Adrenal gland (tissue), 9 donors: ENCODE measurements at regions not wholly inside any gene's neighbourhood (a gene's known extent, or its start where the extent isn't known, plus 50 kb on each side); places are given as distances from the start of the nearest gene placed in this dataset.

Source experiments
- DNase-seq, 7 donors: peaks; one replicate each; pipeline ENCODE4 v3.0.0-alpha.2; 2019 to 2020
- H3K27ac ChIP-seq, 5 donors: fragments of 200-600 bp; sonication (generic) in 4 of 5; 1 replicate in 3 of 5; 2 replicates in 2 of 5; pipeline versions ENCODE4 v1.5.1 to v1.8.0; 2016 to 2020; ENCODE audit warnings: mild to moderate bottlenecking in 1 of 5
- H3K27me3 ChIP-seq: fragments of 200-600 bp; 2 replicates; pipeline ENCODE4 v1.8.0; 2021
- H3K36me3 ChIP-seq, 2 donors: fragments of 200-600 bp; replicated peaks in 1 of 2; 1 replicate in 1 of 2; 2 replicates in 1 of 2; pipeline versions ENCODE4 v1.5.1 to v1.8.0; 2018 to 2022
- H3K4me1 ChIP-seq, 2 donors: fragments of 200-600 bp; replicated peaks in 1 of 2; 1 replicate in 1 of 2; 2 replicates in 1 of 2; pipeline versions ENCODE4 v1.5.1 to v1.8.0; 2018 to 2021
- H3K4me3 ChIP-seq, 4 donors: fragments of 200-600 bp; sonication (generic) in 3 of 4; one replicate each; pipeline ENCODE4 v1.5.1; 2016 to 2018
- H3K9me3 ChIP-seq, 3 donors: fragments of 200-600 bp; sonication (generic) in 1 of 3; replicated peaks in 1 of 3; 1 replicate in 2 of 3; 2 replicates in 1 of 3; pipeline versions ENCODE4 v1.5.1 to v1.8.0; 2016 to 2021
- POLR2A ChIP-seq, 2 donors: fragments of 450-650 bp; IDR thresholded peaks; one replicate each; pipeline ENCODE4 v1.6.1; 2017; ENCODE audit warnings: antibody characterized with exemption in 2 of 2, mild to moderate bottlenecking in 2 of 2, moderate library complexity in 1 of 2
- WGBS, 4 donors: extraction: QIAGEN DNeasy Blood & Tissue Kit in 2 of 4; methylation state at CpG; one replicate each; pipeline versions ENCODE4 v1.1.5 to v1.1.7; 2013 to 2017; 5-methylcytosine and 5-hydroxymethylcytosine counted together
- intact Hi-C, 2 donors: fragments of 100-400 bp; cut with DNase I; formaldehyde crosslinking; loops; one replicate each; pipeline versions ENCODE4 v1.14.1 to v1.15.0; 2022 to 2023
- TF ChIP-seq, protein P1 (sequence below), 6 experiments: fragments of 450-650 bp in 4 of 6; fragments of 200-600 bp in 2 of 6; sonication (generic) in 1 of 6; IDR thresholded peaks; 1 replicate in 5 of 6; 2 replicates in 1 of 6; pipeline versions ENCODE4 v1.5.1 to v1.8.0; 2016 to 2021; ENCODE audit warnings: antibody characterized with exemption in 6 of 6, mild to moderate bottlenecking in 2 of 6, moderate library complexity in 1 of 6
- donor health status: healthy with polysubstance abuse.
- donor health status: Bipolar disorder and iron deficiency.
- donor health status: DM: yes; HTN: yes; CAD: no.
- donor health status: DM: no; HTN: no; CAD: no.
- donor health status: DM: no; HTN: no; CAD: no.

- H3K36me3 ChIP-seq = no peaks in the 10 kb centered on the region
- TF ChIP-seq, protein P1, sequence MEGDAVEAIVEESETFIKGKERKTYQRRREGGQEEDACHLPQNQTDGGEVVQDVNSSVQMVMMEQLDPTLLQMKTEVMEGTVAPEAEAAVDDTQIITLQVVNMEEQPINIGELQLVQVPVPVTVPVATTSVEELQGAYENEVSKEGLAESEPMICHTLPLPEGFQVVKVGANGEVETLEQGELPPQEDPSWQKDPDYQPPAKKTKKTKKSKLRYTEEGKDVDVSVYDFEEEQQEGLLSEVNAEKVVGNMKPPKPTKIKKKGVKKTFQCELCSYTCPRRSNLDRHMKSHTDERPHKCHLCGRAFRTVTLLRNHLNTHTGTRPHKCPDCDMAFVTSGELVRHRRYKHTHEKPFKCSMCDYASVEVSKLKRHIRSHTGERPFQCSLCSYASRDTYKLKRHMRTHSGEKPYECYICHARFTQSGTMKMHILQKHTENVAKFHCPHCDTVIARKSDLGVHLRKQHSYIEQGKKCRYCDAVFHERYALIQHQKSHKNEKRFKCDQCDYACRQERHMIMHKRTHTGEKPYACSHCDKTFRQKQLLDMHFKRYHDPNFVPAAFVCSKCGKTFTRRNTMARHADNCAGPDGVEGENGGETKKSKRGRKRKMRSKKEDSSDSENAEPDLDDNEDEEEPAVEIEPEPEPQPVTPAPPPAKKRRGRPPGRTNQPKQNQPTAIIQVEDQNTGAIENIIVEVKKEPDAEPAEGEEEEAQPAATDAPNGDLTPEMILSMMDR (IDR thresholded peaks at IDR 0.05) = no peak
- no peak for TF ChIP-seq POLR2A (IDR thresholded peaks at IDR 0.05)
- no peaks in the 10 kb centered on the region for H3K27me3 ChIP-seq
- H3K27ac ChIP-seq = peak overlapping the region in 1 of 5 donors; percentile 12
- 52 to 65% (median 56%) methylated on average over 2 of the region's 2 CpGs for WGBS, 4 donors
- H3K4me1 ChIP-seq = no peaks in the 10 kb centered on the region
- DNase-seq = no peak
- no peak overlapping the region for H3K4me3 ChIP-seq
- intact Hi-C loops = no loop called here
- no peaks in the 10 kb centered on the region for H3K9me3 ChIP-seq
Observed at GRCh38 chr9:16987026-16987425, 116.6 kb upstream of the BNC2 start.

GRCh38 chr9:16986556-16986955 lies 116.1 kb upstream of the BNC2 start:
- Histone ChIP-seq H3K36me3 (no peaks in the 10 kb centered on the region), H3K27ac (peak overlapping the region in 1 of 5 donors; percentile 12), H3K4me3 (no peak overlapping the region), H3K4me1 (no peaks in the 10 kb centered on the region), H3K9me3 (no peaks in the 10 kb centered on the region), H3K27me3 (no peaks in the 10 kb centered on the region)
- WGBS, 4 donors = 60 to 81% (median 70%) methylated on average over 4 of the region's 4 CpGs
- DNase-seq = no peak
- intact Hi-C loops = no loop called here
- TF ChIP-seq, protein P1 (IDR thresholded peaks at IDR 0.05) = no peak
- no peak for TF ChIP-seq POLR2A (IDR thresholded peaks at IDR 0.05)

GRCh38 chr9:16985559-16986348 lies 115.3 kb upstream of the BNC2 start:
- intact Hi-C loops = no loop called here
- Histone ChIP-seq H3K4me3 (no peak overlapping the region), H3K9me3 (no peaks in the 10 kb centered on the region), H3K36me3 (no peaks in the 10 kb centered on the region), H3K27ac (peak overlapping the region in 1 of 5 donors; percentile 12), H3K27me3 (no peaks in the 10 kb centered on the region), H3K4me1 (no peaks in the 10 kb centered on the region)
- TF ChIP-seq POLR2A (IDR thresholded peaks at IDR 0.05) = no peak
- TF ChIP-seq, protein P1 (IDR thresholded peaks at IDR 0.05) = no peak
- peak in 6 of 7 donors; percentile 4 to 58 (median 19) for DNase-seq
- 65 to 71% (median 69%) methylated on average over 10 to 12 of the region's 12 CpGs for whole genome bisulfite sequencing, 4 donors

DNA sequence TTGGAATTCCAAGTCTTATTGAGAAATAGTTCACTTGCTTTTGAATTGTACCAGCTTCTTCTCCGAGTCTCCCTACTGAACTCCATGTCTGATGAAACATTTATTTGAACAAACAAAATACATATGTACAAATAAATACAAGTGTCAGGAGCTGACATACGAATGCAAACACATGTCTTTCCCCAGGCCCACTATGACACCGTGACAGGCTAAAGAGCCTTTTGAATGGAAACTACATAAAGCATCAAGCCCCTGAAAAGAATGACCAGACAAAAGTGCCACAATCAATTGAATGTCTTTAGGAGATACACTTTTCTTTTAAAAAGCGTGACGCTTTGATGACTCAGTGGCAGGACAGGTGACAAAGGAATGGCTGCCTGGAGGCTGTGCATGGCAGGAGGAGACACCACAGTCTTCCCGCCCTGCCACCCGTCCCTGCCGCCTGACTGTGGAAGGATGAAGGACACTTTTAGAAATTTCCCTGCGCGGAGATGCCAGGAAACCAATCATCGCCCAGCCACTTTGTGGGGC lies 112.4 kb upstream of the BNC2 start:
- no peak for TF ChIP-seq POLR2A (IDR thresholded peaks at IDR 0.05)
- TF ChIP-seq, protein P1 (IDR thresholded peaks at IDR 0.05) = no peak
- DNase-seq = no peak
- intact Hi-C loops = no loop called here
- H3K27me3 ChIP-seq = no peaks in the 10 kb centered on the region
- H3K4me1 ChIP-seq = no peaks in the 10 kb centered on the region
- 82 to 90% (median 86%) methylated on average over 11 of the region's 11 CpGs for WGBS, 4 donors
- no peaks in the 10 kb centered on the region for H3K9me3 ChIP-seq
- H3K36me3 ChIP-seq = no peaks in the 10 kb centered on the region
- no peak overlapping the region for H3K27ac ChIP-seq
- H3K4me3 ChIP-seq = no peak overlapping the region
